Neural progenitor cell (in vitro differentiated cells): ENCODE measurements at regions not wholly inside any gene's neighbourhood (a gene's known extent, or its start where the extent isn't known, plus 50 kb on each side); places are given as distances from the start of the nearest gene placed in this dataset.
"Not testable (repeated sequence)": the region's sequence is repeated elsewhere in the genome, so short reads cannot be mapped to it uniquely, and the experiment has no call there.

Experiments used
- CTCF ChIP-seq: fragments of 200-600 bp; sonication (generic); IDR thresholded peaks from 2 replicates; pipeline ENCODE4 v1.5.1; 2017; ENCODE audit warnings: antibody characterized with exemption, mild to moderate bottlenecking
- EZH2 ChIP-seq: fragments of 200-600 bp; sonication (generic); IDR thresholded peaks from 2 replicates; pipeline ENCODE4 v1.6.1; 2017; ENCODE audit warnings: antibody characterized with exemption, mild to moderate bottlenecking, moderate library complexity
- EZH2phosphoT487 ChIP-seq: fragments of 200-600 bp; sonication (generic); IDR thresholded peaks from 2 replicates; pipeline ENCODE4 v1.6.1; 2017; ENCODE audit warnings: antibody characterized with exemption

GRCh38 chr3:5383486-5384263 lies 196.2 kb downstream of the EDEM1 start:
- TF ChIP-seq CTCF, EZH2, EZH2phosphoT487: not testable (repeated sequence)
